ENCODE measurements at regions not wholly inside any gene's neighbourhood (a gene's known extent, or its start where the extent isn't known, plus 50 kb on each side); places are given as distances from the start of the nearest gene placed in this dataset.

DNA sequence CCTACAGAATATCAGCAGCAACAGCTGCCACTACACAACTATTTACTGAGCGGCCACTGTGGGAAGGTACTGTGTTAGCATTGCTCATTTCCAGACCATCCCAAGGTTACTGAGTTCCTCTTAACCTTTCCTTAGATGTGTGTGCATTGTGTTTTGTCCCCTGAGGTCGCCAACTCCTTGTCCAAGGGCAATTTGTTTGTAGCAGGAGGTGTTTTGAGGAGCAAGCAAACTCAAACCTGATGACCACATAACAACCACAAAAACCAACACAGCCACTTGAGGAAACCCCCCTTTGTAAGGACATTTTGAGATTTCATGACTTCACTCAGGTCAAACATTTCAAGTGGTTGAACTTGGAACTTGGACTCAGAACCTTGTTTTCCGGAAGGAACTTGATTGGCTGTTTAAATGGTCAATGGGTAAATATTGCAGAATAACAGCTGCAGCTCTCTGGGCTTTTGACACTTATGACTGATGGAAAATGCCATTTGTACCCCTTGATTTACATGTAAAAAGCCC lies 122.3 kb downstream of the MID1IP1 start:
- TF ChIP-seq, protein P1, sequence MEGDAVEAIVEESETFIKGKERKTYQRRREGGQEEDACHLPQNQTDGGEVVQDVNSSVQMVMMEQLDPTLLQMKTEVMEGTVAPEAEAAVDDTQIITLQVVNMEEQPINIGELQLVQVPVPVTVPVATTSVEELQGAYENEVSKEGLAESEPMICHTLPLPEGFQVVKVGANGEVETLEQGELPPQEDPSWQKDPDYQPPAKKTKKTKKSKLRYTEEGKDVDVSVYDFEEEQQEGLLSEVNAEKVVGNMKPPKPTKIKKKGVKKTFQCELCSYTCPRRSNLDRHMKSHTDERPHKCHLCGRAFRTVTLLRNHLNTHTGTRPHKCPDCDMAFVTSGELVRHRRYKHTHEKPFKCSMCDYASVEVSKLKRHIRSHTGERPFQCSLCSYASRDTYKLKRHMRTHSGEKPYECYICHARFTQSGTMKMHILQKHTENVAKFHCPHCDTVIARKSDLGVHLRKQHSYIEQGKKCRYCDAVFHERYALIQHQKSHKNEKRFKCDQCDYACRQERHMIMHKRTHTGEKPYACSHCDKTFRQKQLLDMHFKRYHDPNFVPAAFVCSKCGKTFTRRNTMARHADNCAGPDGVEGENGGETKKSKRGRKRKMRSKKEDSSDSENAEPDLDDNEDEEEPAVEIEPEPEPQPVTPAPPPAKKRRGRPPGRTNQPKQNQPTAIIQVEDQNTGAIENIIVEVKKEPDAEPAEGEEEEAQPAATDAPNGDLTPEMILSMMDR (IDR thresholded peaks at IDR 0.05; ENCODE audit: extremely low read depth, missing control alignments), result no peak
- DNase-seq (ENCODE audit: low spot score), result peak; percentile 7

DNA sequence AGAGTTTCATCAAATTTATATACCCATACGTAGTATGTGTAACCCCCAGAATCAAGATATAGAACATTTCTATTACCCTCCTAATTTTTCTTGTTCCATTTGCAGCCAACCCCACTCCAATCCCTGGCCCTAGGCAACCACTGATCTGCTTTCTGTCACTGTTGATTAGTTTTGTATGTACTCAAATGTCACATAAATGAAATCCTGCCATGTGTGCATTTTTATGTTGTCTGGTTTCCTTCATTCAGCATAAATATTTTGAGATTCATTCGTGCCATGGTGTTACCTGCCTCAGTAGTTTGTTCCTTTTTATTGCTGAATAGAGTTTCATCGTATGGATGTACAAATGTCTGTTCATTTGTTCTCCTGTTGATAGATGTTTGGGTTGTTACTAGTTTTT lies 126.3 kb downstream of the MID1IP1 start:
- DNase-seq (ENCODE audit: low spot score), result no peak
- TF ChIP-seq, protein P1 (IDR thresholded peaks at IDR 0.05; ENCODE audit: extremely low read depth, missing control alignments), result no peak

DNA sequence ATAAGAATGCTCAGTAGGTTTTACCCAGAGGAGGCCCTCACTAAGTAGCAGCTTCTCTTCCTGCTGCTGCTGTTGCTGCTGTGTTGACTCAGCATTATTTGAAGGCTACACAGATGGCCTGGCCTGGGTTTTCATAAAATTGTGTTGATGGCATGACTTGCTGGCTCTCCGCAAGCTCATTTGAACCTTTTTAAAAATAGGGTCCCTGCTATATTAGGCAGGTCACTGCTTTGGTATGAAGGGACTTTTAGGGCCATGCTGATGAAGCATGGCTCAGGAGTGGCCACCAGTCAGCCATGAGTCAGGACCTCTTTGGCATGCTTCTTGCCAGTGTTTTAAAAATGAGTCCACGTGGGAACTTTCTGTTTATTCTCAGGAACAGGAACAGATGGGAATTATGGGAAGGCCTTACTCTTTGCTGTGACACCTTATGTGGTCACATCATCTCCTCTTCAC lies 128.7 kb downstream of the MID1IP1 start:
- TF ChIP-seq, protein P1 (IDR thresholded peaks at IDR 0.05; ENCODE audit: extremely low read depth, missing control alignments), result no peak
- no peak for DNase-seq (ENCODE audit: low spot score)

DNA sequence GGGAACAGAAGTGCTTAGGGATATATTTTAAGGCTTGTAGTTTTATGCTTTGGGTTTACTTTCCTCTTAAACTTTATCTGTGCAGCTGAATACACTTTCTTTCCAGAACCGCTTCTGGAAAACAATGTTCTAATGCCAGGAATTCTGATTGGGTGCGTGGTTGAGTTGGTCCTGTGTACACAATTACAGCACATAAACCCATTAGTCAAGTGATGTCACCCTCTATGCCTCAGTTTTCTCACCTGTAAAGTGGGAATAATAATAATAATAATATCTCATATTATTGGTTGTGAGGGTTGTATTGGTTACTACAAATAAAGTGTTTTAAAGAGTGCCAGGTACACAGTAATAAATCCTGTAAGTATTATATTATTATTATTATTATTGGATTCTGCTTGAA lies 129.2 kb downstream of the MID1IP1 start:
- TF ChIP-seq, protein P1 (IDR thresholded peaks at IDR 0.05; ENCODE audit: extremely low read depth, missing control alignments), result no peak
- no peak for DNase-seq (ENCODE audit: low spot score)

DNA sequence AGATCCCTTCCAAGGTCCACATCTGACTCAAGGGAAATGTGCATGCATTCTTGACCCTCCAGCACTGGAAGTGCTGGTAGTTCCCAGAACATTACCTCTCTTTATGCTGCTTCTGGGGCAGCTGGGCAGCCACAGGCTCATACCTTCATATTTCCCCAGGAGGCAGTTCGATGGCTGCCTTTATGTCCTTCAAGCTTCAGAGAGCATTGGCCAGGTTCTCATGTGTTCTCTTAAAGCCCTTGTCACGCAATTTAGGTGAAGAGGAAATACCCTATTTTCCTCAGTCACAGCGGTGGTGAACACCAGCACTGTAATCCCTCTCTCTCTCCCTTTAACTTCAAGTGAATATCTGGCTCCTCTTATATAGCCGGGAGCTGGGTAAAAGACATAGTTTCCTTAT lies 134.3 kb downstream of the MID1IP1 start:
- TF ChIP-seq, protein P1 (IDR thresholded peaks at IDR 0.05; ENCODE audit: extremely low read depth, missing control alignments), result no peak
- DNase-seq (ENCODE audit: low spot score), result no peak

DNA sequence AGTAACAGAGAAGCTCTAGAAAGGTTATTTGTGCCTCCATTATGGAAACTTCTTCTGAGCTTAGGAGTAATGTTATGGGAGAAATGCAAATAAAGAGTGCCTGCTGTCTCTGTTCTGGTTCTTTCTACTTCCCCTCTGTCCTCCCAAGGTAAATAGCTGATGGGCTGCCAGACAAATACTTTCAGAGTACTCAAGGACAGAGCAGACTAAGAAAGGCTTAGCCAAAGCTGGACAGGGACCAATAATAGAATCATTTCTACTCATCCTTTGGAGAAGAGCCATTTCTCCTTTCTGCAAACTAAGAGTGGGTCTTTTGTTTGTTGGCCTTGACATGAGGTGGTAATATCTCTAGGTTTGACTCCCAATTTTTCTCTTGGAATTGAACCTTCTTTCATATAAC lies 136.1 kb downstream of the MID1IP1 start:
- no peak for DNase-seq (ENCODE audit: low spot score)
- TF ChIP-seq, protein P1 (IDR thresholded peaks at IDR 0.05; ENCODE audit: extremely low read depth, missing control alignments), result no peak

DNA sequence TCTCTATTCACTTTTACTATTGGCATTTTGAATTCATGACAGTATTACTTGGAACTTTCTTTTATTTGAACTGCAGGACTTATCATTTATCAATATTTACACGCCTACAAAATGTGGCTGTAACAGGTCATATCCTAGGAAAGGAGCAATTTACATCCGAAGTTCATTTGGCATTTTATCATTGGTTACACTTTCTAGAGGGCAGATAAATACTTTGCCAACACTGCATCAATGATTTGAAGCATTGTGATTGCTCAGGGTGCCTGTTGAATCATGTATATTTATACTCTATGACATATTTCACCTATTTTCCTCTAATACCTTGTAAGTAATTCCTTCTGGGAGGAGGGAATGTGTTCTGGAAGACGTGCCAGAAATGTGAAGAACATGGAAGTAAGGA lies 136.7 kb downstream of the MID1IP1 start:
- DNase-seq (ENCODE audit: low spot score), result no peak
- TF ChIP-seq, protein P1 (IDR thresholded peaks at IDR 0.05; ENCODE audit: extremely low read depth, missing control alignments), result no peak
